ENCODE measurements at regions not wholly inside any gene's neighbourhood (a gene's known extent, or its start where the extent isn't known, plus 50 kb on each side); places are given as distances from the start of the nearest gene placed in this dataset.

- H3K4me3 ChIP-seq = no peak overlapping the region
- no peaks in the 10 kb centered on the region for H3K36me3 ChIP-seq
- H3K27me3 ChIP-seq (replicated peaks; ENCODE audit: insufficient read depth) = no peaks in the 10 kb centered on the region
- no peak for TF ChIP-seq CTCF (IDR thresholded peaks at IDR 0.05)
- DNase-seq (ENCODE audit: low spot score) = no peak
- peaks cover 0 to 12% of the 10 kb centered on the region in 2 donors for H3K4me1 ChIP-seq (ENCODE audit: control insufficient read depth in 1 of 2, low read depth in 2 of 2)
- H3K27ac ChIP-seq = no peak overlapping the region
- ATAC-seq (ENCODE audit: insufficient number of reproducible peaks, low FRiP score, low read depth) = no peak
- no peaks in the 10 kb centered on the region for H3K9me3 ChIP-seq
Observed at GRCh38 chr10:71063401-71063800, 149.0 kb upstream of the UNC5B start.

GRCh38 chr10:71064413-71065118 lies 147.8 kb upstream of the UNC5B start:
- Histone ChIP-seq H3K9me3 (no peaks in the 10 kb centered on the region), H3K4me3 (no peak overlapping the region), H3K27ac (no peak overlapping the region), H3K27me3 (replicated peaks; ENCODE audit: insufficient read depth) (no peaks in the 10 kb centered on the region), H3K36me3 (no peaks in the 10 kb centered on the region), H3K4me1 (ENCODE audit: control insufficient read depth in 1 of 2, low read depth in 2 of 2) (peaks cover 0 to 14% of the 10 kb centered on the region in 2 donors)
- DNase-seq (ENCODE audit: low spot score) (no peak), ATAC-seq (ENCODE audit: insufficient number of reproducible peaks, low FRiP score, low read depth) (no peak)
- TF ChIP-seq CTCF (IDR thresholded peaks at IDR 0.05) = no peak

- Histone ChIP-seq H3K4me1 (ENCODE audit: control insufficient read depth in 1 of 2, low read depth in 2 of 2) (peaks cover 0 to 23% of the 10 kb centered on the region in 2 donors), H3K4me3 (no peak overlapping the region), H3K27ac (no peak overlapping the region), H3K9me3 (no peaks in the 10 kb centered on the region), H3K27me3 (replicated peaks; ENCODE audit: insufficient read depth) (no peaks in the 10 kb centered on the region), H3K36me3 (no peaks in the 10 kb centered on the region)
- TF ChIP-seq CTCF (IDR thresholded peaks at IDR 0.05) = no peak
- ATAC-seq (ENCODE audit: insufficient number of reproducible peaks, low FRiP score, low read depth) (no peak), DNase-seq (ENCODE audit: low spot score) (no peak)
Observed at GRCh38 chr10:71065659-71066058, 146.7 kb upstream of the UNC5B start.

GRCh38 chr10:71066600-71066999 lies 145.8 kb upstream of the UNC5B start:
- Histone ChIP-seq H3K27me3 (replicated peaks; ENCODE audit: insufficient read depth) (no peaks in the 10 kb centered on the region), H3K4me3 (no peak overlapping the region), H3K4me1 (ENCODE audit: control insufficient read depth in 1 of 2, low read depth in 2 of 2) (peaks cover 0 to 30% of the 10 kb centered on the region in 2 donors), H3K36me3 (no peaks in the 10 kb centered on the region), H3K9me3 (no peaks in the 10 kb centered on the region), H3K27ac (no peak overlapping the region)
- no peak for TF ChIP-seq CTCF (IDR thresholded peaks at IDR 0.05)
- DNase-seq (ENCODE audit: low spot score) (no peak), ATAC-seq (ENCODE audit: insufficient number of reproducible peaks, low FRiP score, low read depth) (no peak)

GRCh38 chr10:71067098-71067740 lies 145.2 kb upstream of the UNC5B start:
- ATAC-seq (ENCODE audit: insufficient number of reproducible peaks, low FRiP score, low read depth) = no peak
- no peak for DNase-seq (ENCODE audit: low spot score)
- Histone ChIP-seq H3K9me3 (no peaks in the 10 kb centered on the region), H3K4me1 (ENCODE audit: control insufficient read depth in 1 of 2, low read depth in 2 of 2) (peaks cover 0 to 30% of the 10 kb centered on the region in 2 donors), H3K27ac (no peak overlapping the region), H3K27me3 (replicated peaks; ENCODE audit: insufficient read depth) (no peaks in the 10 kb centered on the region), H3K4me3 (no peak overlapping the region), H3K36me3 (no peaks in the 10 kb centered on the region)
- TF ChIP-seq CTCF (IDR thresholded peaks at IDR 0.05) = no peak

Data from thoracic aorta (tissue), 2 donors.